Glutamatergic neuron (in vitro differentiated cells): ENCODE measurements at regions not wholly inside any gene's neighbourhood (a gene's known extent, or its start where the extent isn't known, plus 50 kb on each side); places are given as distances from the start of the nearest gene placed in this dataset.
"Not testable (repeated sequence)": the region's sequence is repeated elsewhere in the genome, so short reads cannot be mapped to it uniquely, and the experiment has no call there.

Experiments used
- DNase-seq: peaks from one replicate; pipeline ENCODE4 v3.0.0; 2022
- H3K27ac Mint-ChIP-seq: one replicate; pipeline ENCODE4 v1.8.0; 2020; ENCODE audit warnings: mild to moderate bottlenecking, mixed read lengths, inconsistent platforms; ENCODE audit not compliant: unreplicated experiment
- H3K27me3 Mint-ChIP-seq: one replicate; pipeline ENCODE4 v1.8.0; 2020; ENCODE audit warnings: mild to moderate bottlenecking, moderate library complexity, mixed read lengths, inconsistent platforms; ENCODE audit not compliant: unreplicated experiment
- H3K36me3 Mint-ChIP-seq: one replicate; pipeline ENCODE4 v1.8.0; 2020; ENCODE audit warnings: mild to moderate bottlenecking, mixed read lengths, inconsistent platforms; ENCODE audit not compliant: unreplicated experiment
- H3K4me1 Mint-ChIP-seq: one replicate; pipeline ENCODE4 v1.8.0; 2020; ENCODE audit warnings: mild to moderate bottlenecking, low read depth, mixed read lengths, inconsistent platforms; ENCODE audit not compliant: unreplicated experiment
- H3K4me3 Mint-ChIP-seq: one replicate; pipeline ENCODE4 v1.8.0; 2020; ENCODE audit warnings: mild to moderate bottlenecking, mixed read lengths, inconsistent platforms; ENCODE audit not compliant: unreplicated experiment
- H3K9me3 Mint-ChIP-seq: one replicate; pipeline ENCODE4 v1.8.0; 2020; ENCODE audit warnings: mild to moderate bottlenecking, moderate library complexity, mixed read lengths, inconsistent platforms; ENCODE audit not compliant: unreplicated experiment
- CTCF ChIP-seq: fragments of 200-600 bp; sonication (generic); IDR thresholded peaks from one replicate; pipeline ENCODE4 v1.5.0; 2021; ENCODE audit not compliant: partially characterized antibody, unreplicated experiment

GRCh38 chr20:9011121-9011520 lies 57.8 kb upstream of the PLCB4 start:
- DNase-seq, result no peak
- H3K27me3 Mint-ChIP-seq, result no peaks in the 10 kb centered on the region

GRCh38 chr20:9015232-9015983 lies 53.5 kb upstream of the PLCB4 start:
- H3K27me3 Mint-ChIP-seq, H3K36me3 Mint-ChIP-seq, H3K4me1 Mint-ChIP-seq, H3K4me3 Mint-ChIP-seq, H3K9me3 Mint-ChIP-seq, H3K27ac Mint-ChIP-seq, DNase-seq: not testable (repeated sequence)

More at GRCh38 chr20:9011121-9011520, 57.8 kb upstream of the PLCB4 start:
- no peaks in the 10 kb centered on the region for H3K4me1 Mint-ChIP-seq
- no peak for TF ChIP-seq CTCF
- H3K27ac Mint-ChIP-seq, result no peak overlapping the region
- no peak overlapping the region for H3K4me3 Mint-ChIP-seq
- no peaks in the 10 kb centered on the region for H3K36me3 Mint-ChIP-seq
- H3K9me3 Mint-ChIP-seq, result no peaks in the 10 kb centered on the region

- no peak for TF ChIP-seq CTCF
- no peak overlapping the region for H3K27ac Mint-ChIP-seq
- no peaks in the 10 kb centered on the region for H3K9me3 Mint-ChIP-seq
- no peak overlapping the region for H3K4me3 Mint-ChIP-seq
- DNase-seq, result no peak
- H3K4me1 Mint-ChIP-seq, result no peaks in the 10 kb centered on the region
- no peaks in the 10 kb centered on the region for H3K27me3 Mint-ChIP-seq
- no peaks in the 10 kb centered on the region for H3K36me3 Mint-ChIP-seq
These were observed 52.9 kb upstream of the PLCB4 start for GRCh38 chr20:9015984-9016324.

- H3K9me3 Mint-ChIP-seq, result no peaks in the 10 kb centered on the region
- TF ChIP-seq CTCF, result no peak
- H3K4me3 Mint-ChIP-seq, result no peak overlapping the region
- H3K4me1 Mint-ChIP-seq, result no peaks in the 10 kb centered on the region
- DNase-seq, result no peak
- no peaks in the 10 kb centered on the region for H3K27me3 Mint-ChIP-seq
- H3K36me3 Mint-ChIP-seq, result no peaks in the 10 kb centered on the region
- no peak overlapping the region for H3K27ac Mint-ChIP-seq
These were observed 50.5 kb upstream of the PLCB4 start for GRCh38 chr20:9018346-9018745.
